ENCODE measurements at regions not wholly inside any gene's neighbourhood (a gene's known extent, or its start where the extent isn't known, plus 50 kb on each side); places are given as distances from the start of the nearest gene placed in this dataset.

DNA sequence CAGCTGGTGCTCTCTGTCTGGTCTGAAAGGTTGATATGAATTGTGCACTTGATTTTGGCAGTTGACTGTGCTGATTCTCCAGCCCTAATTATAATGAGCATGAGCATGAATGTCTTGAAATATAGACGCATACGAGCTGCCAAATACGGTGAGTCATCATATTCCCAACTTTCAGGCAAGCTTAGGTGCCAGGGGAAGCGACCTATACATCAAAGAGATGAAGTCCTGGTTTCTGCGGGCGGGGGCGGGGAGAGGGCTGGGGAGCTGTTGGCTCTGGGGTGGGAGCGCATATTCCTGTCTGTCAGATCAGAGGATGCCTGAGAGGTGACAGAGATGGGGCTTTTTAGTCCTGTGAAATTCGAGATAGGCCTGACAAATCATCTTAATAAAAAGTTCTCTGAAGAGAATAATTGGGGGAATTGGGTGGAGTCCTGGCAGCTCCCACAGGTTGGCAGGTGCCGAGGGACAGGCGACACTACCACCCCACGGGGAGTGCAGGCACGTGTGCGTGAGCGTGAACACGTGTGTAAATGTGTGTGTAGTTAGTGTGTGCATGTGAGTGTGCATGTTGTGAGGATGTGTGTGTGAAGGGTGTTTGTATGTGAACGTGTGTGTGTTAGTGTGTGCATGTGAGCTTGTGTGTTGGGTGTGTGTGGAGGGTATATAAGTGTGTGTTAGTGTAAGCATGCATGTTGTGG is 865.3 kb downstream of the TBC1D22A start:
- TF ChIP-seq, protein P1, sequence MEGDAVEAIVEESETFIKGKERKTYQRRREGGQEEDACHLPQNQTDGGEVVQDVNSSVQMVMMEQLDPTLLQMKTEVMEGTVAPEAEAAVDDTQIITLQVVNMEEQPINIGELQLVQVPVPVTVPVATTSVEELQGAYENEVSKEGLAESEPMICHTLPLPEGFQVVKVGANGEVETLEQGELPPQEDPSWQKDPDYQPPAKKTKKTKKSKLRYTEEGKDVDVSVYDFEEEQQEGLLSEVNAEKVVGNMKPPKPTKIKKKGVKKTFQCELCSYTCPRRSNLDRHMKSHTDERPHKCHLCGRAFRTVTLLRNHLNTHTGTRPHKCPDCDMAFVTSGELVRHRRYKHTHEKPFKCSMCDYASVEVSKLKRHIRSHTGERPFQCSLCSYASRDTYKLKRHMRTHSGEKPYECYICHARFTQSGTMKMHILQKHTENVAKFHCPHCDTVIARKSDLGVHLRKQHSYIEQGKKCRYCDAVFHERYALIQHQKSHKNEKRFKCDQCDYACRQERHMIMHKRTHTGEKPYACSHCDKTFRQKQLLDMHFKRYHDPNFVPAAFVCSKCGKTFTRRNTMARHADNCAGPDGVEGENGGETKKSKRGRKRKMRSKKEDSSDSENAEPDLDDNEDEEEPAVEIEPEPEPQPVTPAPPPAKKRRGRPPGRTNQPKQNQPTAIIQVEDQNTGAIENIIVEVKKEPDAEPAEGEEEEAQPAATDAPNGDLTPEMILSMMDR (IDR thresholded peaks at IDR 0.05), result no peak
- TF ChIP-seq POLR2A (IDR thresholded peaks at IDR 0.05), result no peak
- TF ChIP-seq EP300 (IDR thresholded peaks at IDR 0.05), result no peak
